ENCODE measurements at regions not wholly inside any gene's neighbourhood (a gene's known extent, or its start where the extent isn't known, plus 50 kb on each side); places are given as distances from the start of the nearest gene placed in this dataset.

DNA sequence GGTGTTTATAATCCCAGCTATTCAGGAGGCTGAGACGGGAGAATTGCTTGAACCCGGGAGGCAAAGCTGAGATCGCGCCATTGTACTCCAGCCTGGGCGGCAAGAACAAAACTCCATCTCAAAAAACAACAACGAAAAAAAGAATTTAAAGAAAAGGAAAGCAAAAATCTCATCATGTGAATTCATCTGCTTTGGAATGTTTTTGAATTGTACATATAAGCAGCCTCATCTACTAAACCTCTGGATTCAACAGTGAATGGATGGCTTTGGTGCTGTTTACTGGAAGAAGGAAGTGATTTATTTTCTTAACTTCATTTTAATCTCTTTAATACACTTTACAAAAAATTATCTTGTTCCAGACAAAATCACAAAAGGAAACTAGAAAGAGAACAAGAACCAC is 51.8 kb upstream of the PNRC1 start:
- intact Hi-C loops (cut with DNase I): no loop called here
- no peak for DNase-seq (ENCODE audit: low spot score)
- ATAC-seq: no peak

DNA sequence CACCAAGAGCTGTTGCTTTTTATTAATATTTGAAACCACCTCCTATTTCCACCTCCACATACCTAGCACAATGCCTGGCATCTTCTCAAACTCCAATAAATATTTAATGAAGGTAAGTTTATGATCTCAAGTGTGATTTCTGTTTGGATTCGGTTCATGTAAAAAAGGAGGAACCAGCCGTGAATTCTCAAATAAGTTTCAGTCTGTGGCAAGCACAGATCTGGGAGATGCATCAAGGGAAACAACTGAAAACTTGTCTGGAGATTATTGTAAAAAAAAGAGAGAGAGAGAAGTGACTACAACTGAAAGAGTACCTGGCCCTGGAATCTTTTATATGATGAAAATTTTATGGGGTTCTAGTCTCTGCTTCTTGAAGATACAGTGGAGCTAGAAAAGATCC is 52.8 kb upstream of the PNRC1 start:
- ATAC-seq: no peak
- no peak for DNase-seq (ENCODE audit: low spot score)
- intact Hi-C loops (cut with DNase I): no loop called here

DNA sequence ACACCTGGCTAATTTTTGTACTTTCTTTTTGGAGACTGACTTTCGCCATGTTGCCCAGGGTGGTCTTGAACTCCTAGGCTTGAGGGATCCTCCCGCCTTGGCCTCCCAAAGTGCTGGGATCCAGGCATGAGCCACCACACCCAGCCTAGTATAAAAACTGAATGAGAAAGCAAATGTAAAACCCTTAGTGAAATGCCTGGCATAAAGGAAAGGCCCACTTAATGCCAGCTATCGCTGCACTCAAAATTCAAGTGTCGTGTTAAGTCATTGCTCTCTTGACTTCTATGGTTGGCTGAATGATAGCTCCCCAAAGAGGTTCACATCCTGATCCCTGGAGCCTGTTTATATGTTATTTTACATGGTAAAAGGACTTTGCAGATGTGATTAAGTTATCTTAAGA is 54.4 kb upstream of the PNRC1 start:
- intact Hi-C loops (cut with DNase I): no loop called here
- ATAC-seq (no peak), DNase-seq (ENCODE audit: low spot score) (no peak)

DNA sequence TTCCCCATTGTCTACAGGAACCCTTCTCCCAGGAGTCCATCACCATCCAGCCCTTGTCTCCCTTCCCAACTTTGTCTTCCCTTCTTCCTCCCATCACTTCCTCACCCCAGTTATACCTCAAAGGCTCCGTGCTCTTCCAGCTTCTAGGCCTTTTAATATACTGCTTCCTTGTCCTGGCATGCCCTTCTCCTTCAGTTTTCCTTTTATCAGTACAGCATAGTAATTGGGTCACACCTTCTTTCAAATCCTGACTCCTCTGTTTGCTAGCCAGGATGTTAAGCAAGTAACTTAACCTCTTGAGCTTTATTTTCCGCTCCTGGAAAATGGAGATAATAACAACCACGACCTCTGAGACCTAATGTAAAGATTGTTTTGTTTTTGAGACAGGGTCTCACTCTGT is 54.9 kb upstream of the PNRC1 start:
- ATAC-seq: no peak
- intact Hi-C loops (cut with DNase I): no loop called here

DNA sequence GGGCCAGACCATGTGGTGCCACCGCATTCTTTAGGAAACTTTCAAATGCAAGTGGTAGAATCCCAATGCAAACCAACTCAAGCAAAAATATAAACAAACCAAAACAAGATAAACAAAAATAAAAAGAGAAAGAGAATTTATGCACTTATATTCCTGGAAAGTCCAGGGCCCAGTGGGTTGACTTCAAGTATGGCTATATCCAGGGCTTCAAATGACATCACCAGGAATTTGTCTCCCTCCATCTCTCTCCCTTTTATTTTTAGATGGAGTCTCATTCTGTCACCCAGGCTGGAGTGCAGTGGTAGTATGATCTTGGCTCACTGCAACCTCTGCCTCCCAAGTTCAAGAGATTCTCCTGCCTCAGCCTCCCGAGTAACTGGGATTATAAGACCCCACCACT is 56.1 kb upstream of the PNRC1 start:
- DNase-seq (ENCODE audit: low spot score) (no peak), ATAC-seq (no peak)
- intact Hi-C loops (cut with DNase I): no loop called here

More for the DNA sequence above, 54.9 kb upstream of the PNRC1 start:
- no peak for DNase-seq (ENCODE audit: low spot score)

DNA sequence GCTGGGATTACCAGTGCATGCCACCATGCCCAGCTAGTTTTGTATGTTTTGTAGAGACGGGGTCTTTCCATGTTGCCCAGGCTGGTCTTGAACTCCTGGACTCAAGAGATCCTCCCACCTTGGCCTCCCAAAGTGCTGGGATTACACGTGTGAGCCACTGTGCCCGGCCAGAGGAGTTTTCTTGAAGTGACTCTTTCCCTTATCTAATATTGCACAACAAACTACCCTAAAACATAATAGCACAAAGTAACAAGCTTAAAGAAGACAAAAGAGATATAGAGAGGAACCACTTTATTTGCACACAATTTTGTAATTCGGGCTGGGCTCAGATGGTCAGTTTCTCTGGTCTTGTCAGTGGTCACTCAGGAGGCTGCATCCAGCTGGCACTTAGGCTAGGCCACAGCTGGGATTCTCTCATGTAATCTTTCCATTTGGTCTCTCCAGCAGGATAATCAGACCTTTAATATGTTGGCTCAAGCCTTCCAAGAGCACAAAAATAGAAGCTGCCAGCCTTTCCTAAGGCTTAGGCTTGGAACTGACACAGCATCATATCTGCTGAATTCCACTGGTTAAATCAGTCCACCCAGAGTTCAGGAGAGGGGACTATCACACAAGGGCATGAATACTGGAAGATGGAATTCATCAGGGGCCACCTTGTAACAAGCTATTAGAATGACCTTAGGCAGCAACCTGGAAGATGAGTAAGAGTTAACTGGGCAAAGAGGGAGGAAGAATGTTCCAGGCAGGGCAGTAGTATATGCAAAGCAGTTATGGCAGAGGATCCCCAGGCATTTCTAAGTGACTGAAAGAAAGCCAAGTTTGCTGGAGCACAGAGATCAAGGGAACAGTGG is 56.7 kb upstream of the PNRC1 start:
- no peak for DNase-seq (ENCODE audit: low spot score)
- ATAC-seq: peak; percentile 73
- intact Hi-C loops (cut with DNase I): no loop called here

DNA sequence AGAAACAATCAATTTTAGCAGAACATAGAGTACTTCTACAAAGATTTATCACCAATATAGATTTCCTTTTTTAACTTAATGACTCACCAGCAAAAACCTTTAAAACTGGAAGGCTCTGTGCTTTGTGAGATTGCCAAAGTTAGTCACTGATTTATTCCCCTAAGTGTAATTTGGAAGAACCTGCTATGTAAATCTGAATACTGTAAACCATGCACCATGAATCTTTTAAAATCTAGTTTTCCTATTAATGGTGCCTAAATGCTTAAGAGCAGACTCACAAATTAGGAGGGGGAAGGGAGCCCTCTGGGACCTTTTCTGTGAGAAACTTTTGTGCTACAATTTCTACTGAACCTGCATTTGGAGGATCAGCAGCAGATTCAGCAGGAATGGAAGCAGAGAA is 57.8 kb upstream of the PNRC1 start:
- ATAC-seq (peak; percentile 40), DNase-seq (ENCODE audit: low spot score) (no peak)
- intact Hi-C loops (cut with DNase I): no loop called here

DNA sequence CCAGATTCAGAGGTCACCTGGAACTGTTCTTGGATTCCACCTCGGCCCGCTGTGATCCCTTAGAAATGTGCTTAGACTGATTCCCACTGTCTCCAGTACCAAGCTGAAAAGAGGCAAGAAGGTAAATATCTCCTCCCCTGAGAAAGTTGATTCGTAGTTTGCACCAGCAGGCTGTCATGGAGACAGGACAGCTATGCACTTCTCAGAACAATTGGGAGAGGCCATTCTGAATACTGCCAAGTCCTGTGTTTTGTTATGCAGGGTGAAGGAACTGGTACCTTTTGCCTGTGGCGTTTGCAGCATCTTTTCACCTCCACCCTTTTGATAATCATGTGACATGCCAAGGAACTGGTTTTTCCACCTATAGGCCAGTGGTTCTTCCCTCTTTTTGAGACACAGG is 58.2 kb upstream of the RNGTT start:
- DNase-seq (ENCODE audit: low spot score) (no peak), ATAC-seq (no peak)
- intact Hi-C loops (cut with DNase I): no loop called here

DNA sequence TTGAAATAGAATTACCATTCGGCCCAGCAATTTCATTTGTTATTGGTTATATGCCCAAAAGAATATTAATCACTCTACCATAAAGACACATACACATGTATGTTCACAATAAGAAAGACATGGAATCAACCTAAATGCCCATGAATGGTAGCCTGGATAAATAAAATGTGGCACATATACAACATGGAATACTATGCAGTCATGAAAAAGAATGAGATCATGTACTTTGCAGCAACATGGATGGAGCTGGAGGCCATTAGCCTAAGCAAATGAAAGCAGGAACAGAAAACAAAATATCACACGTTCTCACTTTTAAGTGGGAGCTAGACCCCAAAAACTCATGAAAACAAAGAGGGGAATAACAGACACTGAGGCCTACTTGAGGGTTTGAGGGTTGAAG is 52.6 kb upstream of the RNGTT start:
- intact Hi-C loops (cut with DNase I): no loop called here
- DNase-seq (ENCODE audit: low spot score) (no peak), ATAC-seq (no peak)

DNA sequence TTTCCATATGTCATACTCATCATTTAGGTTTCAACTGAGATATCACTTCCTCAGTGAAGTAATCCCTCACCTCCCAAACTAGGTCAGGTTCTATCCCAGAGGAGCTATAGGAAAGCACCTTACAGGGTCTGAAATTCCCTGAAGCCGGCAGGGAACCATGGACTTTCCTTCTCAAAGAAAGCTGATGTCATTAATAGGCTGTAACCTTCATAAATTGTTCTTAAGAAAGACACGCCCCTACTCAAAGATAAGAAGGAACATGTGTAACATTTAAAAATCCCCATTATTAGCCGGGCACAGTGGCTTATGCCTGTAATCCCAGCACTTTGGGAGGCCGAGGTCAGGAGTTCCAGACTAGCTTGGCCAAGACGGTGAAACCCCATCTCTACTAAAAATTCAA is 50.0 kb upstream of the RNGTT start:
- intact Hi-C loops (cut with DNase I): no loop called here
- no peak for ATAC-seq

More for the DNA sequence above, 50.0 kb upstream of the RNGTT start:
- no peak for DNase-seq (ENCODE audit: low spot score)
